H9 (cell line): ENCODE measurements at regions not wholly inside any gene's neighbourhood (a gene's known extent, or its start where the extent isn't known, plus 50 kb on each side); places are given as distances from the start of the nearest gene placed in this dataset.

Source experiments
- DNase-seq: peaks from one replicate; pipeline ENCODE4 v3.0.0-alpha.2; 2017
- H2AFZ ChIP-seq: one replicate; pipeline ENCODE4 v1.6.1; 2013; ENCODE audit warnings: mild to moderate bottlenecking, low read length, control low read depth, moderate library complexity
- H2AK5ac ChIP-seq: 2 replicates; pipeline ENCODE4 v1.6.1; 2013; ENCODE audit warnings: low read length, control low read depth, mixed read lengths; ENCODE audit not compliant: insufficient read length
- H2BK120ac ChIP-seq: one replicate; pipeline ENCODE4 v1.6.1; 2013; ENCODE audit warnings: low read depth, mild to moderate bottlenecking, low read length, control low read depth, inconsistent platforms; ENCODE audit not compliant: poor library complexity, severe bottlenecking
- H2BK12ac ChIP-seq: 2 replicates; pipeline ENCODE4 v1.6.1; 2013; ENCODE audit warnings: low read length, control low read depth, mixed read lengths, low read depth; ENCODE audit not compliant: insufficient read length
- H2BK15ac ChIP-seq: 2 replicates; pipeline ENCODE4 v1.6.1; 2013; ENCODE audit warnings: low read depth, low read length, control low read depth
- H2BK20ac ChIP-seq: one replicate; pipeline ENCODE4 v1.6.1; 2013; ENCODE audit warnings: low read depth, mild to moderate bottlenecking, low read length, control low read depth, inconsistent platforms; ENCODE audit not compliant: poor library complexity, severe bottlenecking
- H2BK5ac ChIP-seq: 2 replicates; pipeline ENCODE4 v1.6.1; 2013; ENCODE audit warnings: low read length, control low read depth, mixed read lengths; ENCODE audit not compliant: insufficient read length
- H3K14ac ChIP-seq: 2 replicates; pipeline ENCODE4 v1.6.1; 2013; ENCODE audit warnings: low read length, control low read depth; ENCODE audit not compliant: insufficient read depth
- H3K18ac ChIP-seq: 2 replicates; pipeline ENCODE4 v1.6.1; 2013; ENCODE audit warnings: low read depth, mild to moderate bottlenecking, mixed read lengths, low read length, control low read depth; ENCODE audit not compliant: insufficient read length
- H3K23ac ChIP-seq: 2 replicates; pipeline ENCODE4 v1.6.1; 2013; ENCODE audit warnings: low read length, control low read depth, mixed read lengths, low read depth; ENCODE audit not compliant: insufficient read length
- H3K23me2 ChIP-seq: 2 replicates; pipeline ENCODE4 v1.6.1; 2013; ENCODE audit warnings: low read depth, mild to moderate bottlenecking, mixed read lengths, low read length, control low read depth; ENCODE audit not compliant: insufficient read length, poor library complexity, severe bottlenecking
- H3K27ac ChIP-seq: 2 replicates; pipeline ENCODE4 v1.5.1; 2013; ENCODE audit warnings: low read length, control low read depth, mixed read lengths, low read depth; ENCODE audit not compliant: insufficient read length
- H3K27me3 ChIP-seq: 2 replicates; pipeline ENCODE4 v1.6.1; 2013; ENCODE audit warnings: low read length, control low read depth, inconsistent platforms; ENCODE audit not compliant: insufficient read depth
- H3K4ac ChIP-seq: 2 replicates; pipeline ENCODE4 v1.6.1; 2013; ENCODE audit warnings: low read depth, mild to moderate bottlenecking, control low read depth, inconsistent platforms, low read length, moderate library complexity
- H3K4me1 ChIP-seq: 2 replicates; pipeline ENCODE4 v1.6.1; 2013; ENCODE audit warnings: low read length, control low read depth, inconsistent platforms; ENCODE audit not compliant: insufficient read depth
- H3K4me2 ChIP-seq: 2 replicates; pipeline ENCODE4 v1.6.1; 2013; ENCODE audit warnings: low read length, control low read depth, mixed read lengths; ENCODE audit not compliant: insufficient read length, insufficient read depth
- H3K56ac ChIP-seq: 2 replicates; pipeline ENCODE4 v1.6.1; 2013; ENCODE audit warnings: low read depth, mild to moderate bottlenecking, mixed read lengths, low read length, control low read depth; ENCODE audit not compliant: insufficient read length
- H3K79me1 ChIP-seq: 2 replicates; pipeline ENCODE4 v1.6.1; 2013; ENCODE audit warnings: low read depth, mild to moderate bottlenecking, moderate library complexity, low read length, control low read depth, inconsistent platforms; ENCODE audit not compliant: insufficient read depth, poor library complexity, severe bottlenecking
- H3K79me2 ChIP-seq: 2 replicates; pipeline ENCODE4 v1.6.1; 2013; ENCODE audit warnings: low read length, control low read depth, inconsistent platforms; ENCODE audit not compliant: insufficient read depth
- H3K9ac ChIP-seq: 2 replicates; pipeline ENCODE4 v1.6.1; 2013; ENCODE audit warnings: low read length, control low read depth, mixed read lengths; ENCODE audit not compliant: insufficient read length; ENCODE audit errors: extremely low read depth
- H3K9me3 ChIP-seq: one replicate; pipeline ENCODE4 v1.6.1; 2013; ENCODE audit warnings: low read depth, low read length, inconsistent platforms; ENCODE audit not compliant: control insufficient read depth
- H3T11ph ChIP-seq: one replicate; pipeline ENCODE4 v1.6.1; 2013; ENCODE audit warnings: mild to moderate bottlenecking, low read length, control low read depth, inconsistent platforms
- H4K20me1 ChIP-seq: one replicate; pipeline ENCODE4 v1.6.1; 2013; ENCODE audit not compliant: control insufficient read depth, insufficient read length, insufficient read depth
- H4K5ac ChIP-seq: 2 replicates; pipeline ENCODE4 v1.6.1; 2013; ENCODE audit warnings: low read depth, mild to moderate bottlenecking, mixed read lengths, low read length, control low read depth; ENCODE audit not compliant: insufficient read length
- H4K8ac ChIP-seq: replicated peaks from 2 replicates; pipeline ENCODE4 v1.6.1; 2013; ENCODE audit warnings: low read length, control low read depth, mixed read lengths, low read depth; ENCODE audit not compliant: insufficient read length
- H4K91ac ChIP-seq: 2 replicates; pipeline ENCODE4 v1.6.1; 2013; ENCODE audit warnings: low read depth, mild to moderate bottlenecking, moderate library complexity, mixed read lengths, low read length, control low read depth; ENCODE audit not compliant: insufficient read length
- H3K27ac Mint-ChIP-seq, 3 experiments: 2 replicates in 2 of 3; 3 replicates in 1 of 3; pipeline ENCODE4 v1.8.0; 2020 to 2021; ENCODE audit warnings: mixed read lengths in 3 of 3, mild to moderate bottlenecking in 1 of 3, moderate library complexity in 1 of 3
- H3K27me3 Mint-ChIP-seq: 2 replicates; pipeline ENCODE4 v1.8.0; 2021; ENCODE audit warnings: low read depth, mild to moderate bottlenecking, moderate library complexity, mixed read lengths
- H3K36me3 Mint-ChIP-seq, 3 experiments: 2 replicates in 2 of 3; 3 replicates in 1 of 3; pipeline ENCODE4 v1.8.0; 2020 to 2021; ENCODE audit warnings: low read depth in 3 of 3, mixed read lengths in 3 of 3; ENCODE audit not compliant: insufficient read depth in 1 of 3
- H3K4me1 Mint-ChIP-seq, 2 experiments: 2 replicates each; pipeline ENCODE4 v1.8.0; 2020; ENCODE audit warnings: mixed read lengths in 2 of 2
- H3K4me3 Mint-ChIP-seq, 2 experiments: 2 replicates in 1 of 2; 3 replicates in 1 of 2; pipeline ENCODE4 v1.8.0; 2020 to 2021; ENCODE audit warnings: mild to moderate bottlenecking in 2 of 2, mixed read lengths in 2 of 2, moderate library complexity in 1 of 2
- H3K9me3 Mint-ChIP-seq, 2 experiments: 2 replicates in 1 of 2; 3 replicates in 1 of 2; pipeline ENCODE4 v1.8.0; 2020; ENCODE audit warnings: mild to moderate bottlenecking in 2 of 2, mixed read lengths in 2 of 2, moderate library complexity in 1 of 2
- WGBS: extraction: QIAGEN DNeasy Blood & Tissue Kit; methylation state at CpG from one replicate; pipeline ENCODE4 v1.1.7; 2013; ENCODE audit warnings: missing lambda C conversion rate, low lambda C conversion rate, mixed read lengths; ENCODE audit not compliant: insufficient read length; ENCODE audit errors: extremely low coverage; 5-methylcytosine and 5-hydroxymethylcytosine counted together
- TF ChIP-seq, protein P1 (sequence below): fragments of 200-600 bp; sonication (generic); conservative IDR thresholded peaks from 3 replicates; pipeline ENCODE4 v1.8.0; 2021; ENCODE audit warnings: antibody characterized with exemption, mild to moderate bottlenecking

- H2BK15ac ChIP-seq: no peak overlapping the region
These were observed 52.6 kb upstream of the USP3 start for GRCh38 chr15:63451671-63452315.

More at GRCh38 chr15:63451671-63452315, 52.6 kb upstream of the USP3 start:
- no peaks in the 10 kb centered on the region for H3K79me1 ChIP-seq
- no peak overlapping the region for H2AK5ac ChIP-seq
- H3K79me2 ChIP-seq: no peaks in the 10 kb centered on the region
- peaks cover 20 to 21% of the 10 kb centered on the region in 2 experiments for H3K4me1 Mint-ChIP-seq
- WGBS: 100% methylated on average over 2 of the region's 5 CpGs
- H3T11ph ChIP-seq: no peak overlapping the region
- H3K27me3 ChIP-seq: no peaks in the 10 kb centered on the region
- H3K9ac ChIP-seq: no peak overlapping the region
- no peak overlapping the region for H3K23ac ChIP-seq
- H3K27ac ChIP-seq: no peak overlapping the region
- H3K14ac ChIP-seq: no peak overlapping the region
- no peak overlapping the region for H2BK120ac ChIP-seq
- no peaks in the 10 kb centered on the region for H3K36me3 Mint-ChIP-seq
- no peak overlapping the region for H3K18ac ChIP-seq
- DNase-seq: no peak
- TF ChIP-seq, protein P1, sequence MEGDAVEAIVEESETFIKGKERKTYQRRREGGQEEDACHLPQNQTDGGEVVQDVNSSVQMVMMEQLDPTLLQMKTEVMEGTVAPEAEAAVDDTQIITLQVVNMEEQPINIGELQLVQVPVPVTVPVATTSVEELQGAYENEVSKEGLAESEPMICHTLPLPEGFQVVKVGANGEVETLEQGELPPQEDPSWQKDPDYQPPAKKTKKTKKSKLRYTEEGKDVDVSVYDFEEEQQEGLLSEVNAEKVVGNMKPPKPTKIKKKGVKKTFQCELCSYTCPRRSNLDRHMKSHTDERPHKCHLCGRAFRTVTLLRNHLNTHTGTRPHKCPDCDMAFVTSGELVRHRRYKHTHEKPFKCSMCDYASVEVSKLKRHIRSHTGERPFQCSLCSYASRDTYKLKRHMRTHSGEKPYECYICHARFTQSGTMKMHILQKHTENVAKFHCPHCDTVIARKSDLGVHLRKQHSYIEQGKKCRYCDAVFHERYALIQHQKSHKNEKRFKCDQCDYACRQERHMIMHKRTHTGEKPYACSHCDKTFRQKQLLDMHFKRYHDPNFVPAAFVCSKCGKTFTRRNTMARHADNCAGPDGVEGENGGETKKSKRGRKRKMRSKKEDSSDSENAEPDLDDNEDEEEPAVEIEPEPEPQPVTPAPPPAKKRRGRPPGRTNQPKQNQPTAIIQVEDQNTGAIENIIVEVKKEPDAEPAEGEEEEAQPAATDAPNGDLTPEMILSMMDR: no peak
- no peak overlapping the region; a peak in 1 of 7 replicates for H3K27ac Mint-ChIP-seq
- no peak overlapping the region for H4K5ac ChIP-seq
- no peaks in the 10 kb centered on the region for H3K9me3 ChIP-seq
- H2BK5ac ChIP-seq: no peak overlapping the region
- no peak overlapping the region for H3K4me2 ChIP-seq
- H2BK12ac ChIP-seq: no peak overlapping the region
- no peaks in the 10 kb centered on the region for H3K9me3 Mint-ChIP-seq
- H3K4ac ChIP-seq: no peak overlapping the region
- H3K56ac ChIP-seq: no peak overlapping the region
- H4K20me1 ChIP-seq: no peaks in the 10 kb centered on the region
- no peak overlapping the region for H2AFZ ChIP-seq
- no peak overlapping the region for H4K8ac ChIP-seq
- H4K91ac ChIP-seq: no peak overlapping the region
- H2BK20ac ChIP-seq: no peak overlapping the region
- no peak overlapping the region for H3K4me3 Mint-ChIP-seq
- H3K27me3 Mint-ChIP-seq: no peaks in the 10 kb centered on the region
- H3K23me2 ChIP-seq: no peaks in the 10 kb centered on the region
- peaks cover 7% of the 10 kb centered on the region; the same call in 1 of the 2 replicates for H3K4me1 ChIP-seq
